ENCODE measurements at regions not wholly inside any gene's neighbourhood (a gene's known extent, or its start where the extent isn't known, plus 50 kb on each side); places are given as distances from the start of the nearest gene placed in this dataset.

DNA sequence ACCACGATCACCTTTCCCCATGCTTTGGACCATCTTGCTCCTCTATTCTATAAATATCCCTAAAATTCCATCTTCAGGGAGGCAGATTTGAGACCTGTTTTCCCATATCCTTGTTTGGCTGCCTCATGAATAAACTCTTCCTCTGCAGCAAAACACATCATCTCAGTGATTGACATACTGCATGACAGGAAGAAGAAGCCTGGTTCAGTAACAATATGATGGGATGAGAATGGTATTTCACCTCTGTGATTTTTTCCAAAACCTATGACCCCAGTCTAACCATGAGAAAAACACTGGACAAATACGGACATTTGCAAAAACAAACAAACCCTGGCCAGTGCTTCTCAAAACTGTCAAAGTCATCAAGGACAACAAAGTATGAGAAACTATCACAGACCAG, 53.8 kb upstream of the ZSWIM5 start (continued):
- TF ChIP-seq SP4 (IDR thresholded peaks at IDR 0.05; ENCODE audit: low read length) (no peak), TEAD4 (IDR thresholded peaks at IDR 0.05; ENCODE audit: low read depth, low read length) (no peak)

All from H1 (cell line).